CD4-positive, alpha-beta T cell treated with Interleukin-4 for 1 hour (primary cell): ENCODE measurements at regions not wholly inside any gene's neighbourhood (a gene's known extent, or its start where the extent isn't known, plus 50 kb on each side); places are given as distances from the start of the nearest gene placed in this dataset.

Experiments
- DNase-seq, 2 donors: peaks; one replicate each; pipeline ENCODE4 v3.0.0-alpha.2; 2020 to 2022

GRCh38 chr14:26932606-26933005 lies 334.8 kb upstream of the NOVA1 start:
- no peak for DNase-seq

- DNase-seq: no peak
These were observed 335.6 kb upstream of the NOVA1 start for GRCh38 chr14:26933431-26933830.

GRCh38 chr14:26934151-26934550 lies 336.3 kb upstream of the NOVA1 start:
- DNase-seq: no peak

GRCh38 chr14:26935733-26936132 lies 337.9 kb upstream of the NOVA1 start:
- no peak for DNase-seq

GRCh38 chr14:26938054-26938453 lies 340.2 kb upstream of the NOVA1 start:
- no peak for DNase-seq

- no peak for DNase-seq
These were observed 341.9 kb upstream of the NOVA1 start for GRCh38 chr14:26939755-26940154.

GRCh38 chr14:26941521-26941920 lies 343.7 kb upstream of the NOVA1 start:
- DNase-seq: no peak

GRCh38 chr14:26947265-26947664 lies 349.4 kb upstream of the NOVA1 start:
- DNase-seq: no peak

GRCh38 chr14:26959437-26959836 lies 361.6 kb upstream of the NOVA1 start:
- DNase-seq: no peak

- no peak for DNase-seq
These were observed 362.3 kb upstream of the NOVA1 start for GRCh38 chr14:26959972-26960660.

GRCh38 chr14:26963711-26964110 lies 365.9 kb upstream of the NOVA1 start:
- no peak for DNase-seq

GRCh38 chr14:26965490-26965889 lies 367.7 kb upstream of the NOVA1 start:
- DNase-seq: no peak

- DNase-seq: no peak
These were observed 369.1 kb upstream of the NOVA1 start for GRCh38 chr14:26966908-26967307.

GRCh38 chr14:26974965-26975364 lies 377.1 kb upstream of the NOVA1 start:
- no peak for DNase-seq

- no peak for DNase-seq
These were observed 384.2 kb upstream of the NOVA1 start for GRCh38 chr14:26982071-26982470.

- DNase-seq: no peak
These were observed 386.7 kb upstream of the NOVA1 start for GRCh38 chr14:26984311-26985177.

- DNase-seq: no peak
These were observed 390.0 kb upstream of the NOVA1 start for GRCh38 chr14:26987744-26988363.

GRCh38 chr14:26990946-26991345 lies 393.1 kb upstream of the NOVA1 start:
- no peak for DNase-seq

- no peak for DNase-seq
These were observed 394.7 kb upstream of the NOVA1 start for GRCh38 chr14:26992403-26993115.

- DNase-seq: no peak
These were observed 395.7 kb upstream of the NOVA1 start for GRCh38 chr14:26993556-26993955.

GRCh38 chr14:26995301-26995700 lies 397.5 kb upstream of the NOVA1 start:
- no peak for DNase-seq

GRCh38 chr14:26996246-26996645 lies 398.4 kb upstream of the NOVA1 start:
- DNase-seq: no peak

- no peak for DNase-seq
These were observed 404.3 kb upstream of the NOVA1 start for GRCh38 chr14:27002179-27002578.
